ENCODE measurements at regions not wholly inside any gene's neighbourhood (a gene's known extent, or its start where the extent isn't known, plus 50 kb on each side); places are given as distances from the start of the nearest gene placed in this dataset.

DNA sequence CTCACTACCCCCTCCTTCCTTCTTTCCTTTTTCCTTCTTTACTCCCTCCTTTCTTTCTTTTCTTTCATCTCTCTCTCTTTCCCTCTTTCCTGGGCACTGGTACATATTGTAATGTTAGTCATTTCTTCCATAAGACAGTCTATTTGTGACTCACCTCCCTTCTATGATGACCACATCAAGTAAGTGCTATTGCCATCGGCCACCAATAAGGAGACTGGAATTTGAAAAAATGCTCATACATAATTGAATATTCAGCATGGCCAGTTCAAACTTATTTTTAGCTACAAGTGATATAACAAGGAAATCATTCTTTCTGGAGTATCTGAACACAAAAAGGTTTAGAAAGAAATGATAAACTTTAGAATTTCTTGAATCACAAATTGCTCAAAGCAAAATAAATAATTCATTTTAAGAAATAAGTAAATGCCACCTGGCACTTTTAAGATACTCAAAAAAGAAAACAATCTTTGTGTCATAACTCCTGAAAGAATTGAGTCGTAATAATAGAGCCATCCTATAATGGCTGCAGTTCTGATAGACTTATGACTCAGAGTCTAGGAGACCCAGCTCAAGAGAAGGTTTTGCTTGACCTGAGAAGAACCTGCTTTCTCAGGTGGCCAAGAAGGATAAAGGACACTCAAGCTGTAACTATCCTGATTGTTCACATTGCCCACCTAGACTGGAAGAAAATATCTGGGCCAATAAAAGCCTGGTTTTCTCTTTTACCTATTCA lies 51.6 kb upstream of the CCBE1 start:
- Histone ChIP-seq H3K4me3 (no peak overlapping the region), H3K36me3 (replicated peaks in 1 of 2; ENCODE audit: insufficient read depth in 1 of 2, low read depth in 2 of 2) (no peaks in the 10 kb centered on the region), H3K27ac (no peak overlapping the region), H3K27me3 (no peaks in the 10 kb centered on the region), H3K4me1 (no peaks in the 10 kb centered on the region), H3K9me3 (no peaks in the 10 kb centered on the region)
- WGBS, 2 donors, result 52 to 65% methylated on average over 2 of the region's 2 CpGs
- no peak for TF ChIP-seq POLR2A (IDR thresholded peaks at IDR 0.05)
- intact Hi-C loops (cut with DNase I), result no loop called here
- ATAC-seq (no peak), DNase-seq (no peak)
